Stimulated activated naive B cell treated with anti-CD40 and anti-IgM and Interleukin-4, amounts not matched to agents 10 μg/mL and 1 μg/mL and 100 μg/mL, for 72 hours (primary cell): ENCODE measurements at regions not wholly inside any gene's neighbourhood (a gene's known extent, or its start where the extent isn't known, plus 50 kb on each side); places are given as distances from the start of the nearest gene placed in this dataset.
A peak's percentile ranks its signal among the peaks of the same experiment; 100 is the strongest.
"Not testable (repeated sequence)": the region's sequence is repeated elsewhere in the genome, so short reads cannot be mapped to it uniquely, and the experiment has no call there.

Experiments
- ATAC-seq, 2 donors: fragments of 150-1000 bp; cut with Tn5 transposase; replicated peaks; 2 replicates each; pipeline ENCODE4 v1.10.0; 2021; ENCODE audit warnings: moderate library complexity in 1 of 2
- DNase-seq: peaks from one replicate; pipeline ENCODE4 v3.0.0; 2021
- H3K27ac Mint-ChIP-seq: one replicate; pipeline ENCODE4 v1.8.0; 2022; ENCODE audit warnings: mild to moderate bottlenecking, mixed read lengths
- H3K27me3 Mint-ChIP-seq, 2 donors: one replicate each; pipeline ENCODE4 v1.8.0; 2022; ENCODE audit warnings: mixed read lengths in 2 of 2
- H3K36me3 Mint-ChIP-seq, 2 donors: one replicate each; pipeline ENCODE4 v1.8.0; 2022; ENCODE audit warnings: mixed read lengths in 2 of 2, mild to moderate bottlenecking in 1 of 2
- H3K4me1 Mint-ChIP-seq, 2 donors: one replicate each; pipeline ENCODE4 v1.8.0; 2022; ENCODE audit warnings: mixed read lengths in 2 of 2, mild to moderate bottlenecking in 1 of 2
- H3K4me3 Mint-ChIP-seq, 2 donors: one replicate each; pipeline ENCODE4 v1.8.0; 2022; ENCODE audit warnings: mild to moderate bottlenecking in 2 of 2, mixed read lengths in 2 of 2, moderate library complexity in 1 of 2
- H3K9me3 Mint-ChIP-seq, 2 donors: one replicate each; pipeline ENCODE4 v1.8.0; 2022; ENCODE audit warnings: mixed read lengths in 2 of 2, mild to moderate bottlenecking in 1 of 2

- not testable (repeated sequence) for H3K27me3 Mint-ChIP-seq, ATAC-seq, H3K27ac Mint-ChIP-seq, H3K36me3 Mint-ChIP-seq, H3K4me3 Mint-ChIP-seq, H3K4me1 Mint-ChIP-seq, DNase-seq
- peaks cover 7 to 10% of the 10 kb centered on the region in 2 donors for H3K9me3 Mint-ChIP-seq
Observed at GRCh38 chr5:157938101-157938500, 79.2 kb upstream of the CLINT1 start.

DNA sequence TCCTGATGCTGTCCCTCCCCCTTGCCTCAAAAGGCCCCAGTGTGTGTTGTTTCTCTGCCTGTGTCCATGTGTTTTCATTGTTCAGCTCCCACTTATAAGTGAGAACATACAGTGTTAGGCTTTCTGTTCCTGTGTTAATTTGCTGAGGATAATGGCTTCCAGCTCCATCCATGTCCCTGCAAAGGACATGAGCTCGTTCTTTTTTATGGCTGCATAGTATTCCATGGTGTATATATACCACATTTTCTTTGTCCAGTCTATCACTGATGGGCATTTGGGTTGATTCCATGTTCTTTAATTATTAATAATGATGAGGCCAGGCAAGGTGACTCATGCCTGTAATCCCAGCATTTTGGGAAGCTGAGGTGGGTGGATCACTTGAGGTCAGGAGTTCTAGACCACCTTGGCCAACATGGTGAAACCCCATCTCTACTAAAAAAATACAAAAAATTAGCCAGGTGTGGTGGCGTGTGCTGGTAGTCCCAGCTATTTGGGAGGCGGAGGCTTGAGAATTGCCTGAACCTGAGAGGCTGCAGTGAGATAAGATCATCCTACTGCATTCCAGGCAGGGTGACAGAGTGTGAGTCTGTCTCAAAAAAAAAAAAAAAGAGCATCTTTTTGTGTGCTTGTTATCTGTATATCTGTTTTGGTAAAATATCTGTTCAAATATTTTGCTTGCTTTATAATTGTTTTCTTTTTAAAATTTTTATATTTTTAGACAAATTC, 78.0 kb upstream of the CLINT1 start:
- not testable (repeated sequence) for H3K27ac Mint-ChIP-seq, H3K36me3 Mint-ChIP-seq, DNase-seq, ATAC-seq, H3K4me3 Mint-ChIP-seq, H3K27me3 Mint-ChIP-seq, H3K4me1 Mint-ChIP-seq
- H3K9me3 Mint-ChIP-seq, result peaks cover 7 to 10% of the 10 kb centered on the region in 2 donors

- Mint-ChIP-seq H3K4me3 (no peak overlapping the region), H3K4me1 (no peaks in the 10 kb centered on the region), H3K9me3 (peaks cover 7 to 10% of the 10 kb centered on the region in 2 donors), H3K27me3 (no peaks in the 10 kb centered on the region), H3K27ac (no peak overlapping the region), H3K36me3 (peaks cover 2 to 8% of the 10 kb centered on the region in 2 donors)
- DNase-seq, result no peak
- no peak for ATAC-seq
Observed at GRCh38 chr5:157934600-157934999, 75.7 kb upstream of the CLINT1 start.

DNA sequence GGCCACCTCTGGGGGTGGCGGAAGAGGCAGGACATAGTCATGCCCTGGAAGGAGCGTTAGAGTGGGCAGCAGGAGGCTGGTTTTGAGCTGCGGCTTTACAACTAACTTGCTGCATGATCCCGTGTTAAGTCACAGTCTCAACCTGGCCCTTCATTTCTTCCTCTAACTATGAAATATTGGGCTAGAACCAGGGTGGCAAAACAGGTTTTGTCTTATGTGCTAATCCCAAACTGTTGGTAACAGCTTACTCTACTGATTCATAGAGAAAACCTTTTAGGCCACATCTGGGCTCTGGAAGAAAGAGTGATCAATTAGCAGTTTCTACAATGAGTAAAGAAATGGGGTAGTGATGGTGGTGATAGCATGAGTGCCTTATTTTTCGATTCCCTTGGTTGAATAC, 74.1 kb upstream of the CLINT1 start:
- peaks cover 7 to 10% of the 10 kb centered on the region in 2 donors for H3K9me3 Mint-ChIP-seq
- H3K36me3 Mint-ChIP-seq, result peaks cover 2 to 8% of the 10 kb centered on the region in 2 donors
- no peak overlapping the region for H3K27ac Mint-ChIP-seq
- H3K4me1 Mint-ChIP-seq, result no peaks in the 10 kb centered on the region
- H3K27me3 Mint-ChIP-seq, result no peaks in the 10 kb centered on the region
- no peak overlapping the region for H3K4me3 Mint-ChIP-seq
- ATAC-seq (no peak), DNase-seq (no peak)

DNA sequence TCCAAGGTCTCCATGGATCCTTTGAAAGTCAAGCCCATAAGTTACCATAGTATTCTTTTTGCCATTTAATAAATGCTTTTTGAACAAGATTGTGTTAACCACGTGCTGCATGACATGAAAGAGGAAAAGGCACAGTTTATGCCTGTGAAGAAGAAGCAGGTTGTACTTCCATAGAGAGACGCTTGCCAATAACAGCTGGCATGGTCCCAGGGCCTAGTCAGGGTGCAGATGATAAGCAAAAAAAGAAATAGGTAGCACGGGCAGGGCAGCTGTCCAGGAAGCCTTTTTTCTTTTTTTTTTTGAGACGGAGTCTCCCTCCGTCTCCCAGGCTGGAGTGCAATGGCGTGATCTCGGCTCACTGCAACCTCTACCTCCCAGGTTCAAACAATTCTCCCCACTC, 71.8 kb upstream of the CLINT1 start:
- peaks cover 2 to 8% of the 10 kb centered on the region in 2 donors for H3K36me3 Mint-ChIP-seq
- ATAC-seq (no peak), DNase-seq (no peak)
- peaks cover 7 to 9% of the 10 kb centered on the region in 2 donors for H3K9me3 Mint-ChIP-seq
- H3K27ac Mint-ChIP-seq, result no peak overlapping the region
- no peak overlapping the region for H3K4me3 Mint-ChIP-seq
- H3K4me1 Mint-ChIP-seq, result no peaks in the 10 kb centered on the region
- no peaks in the 10 kb centered on the region for H3K27me3 Mint-ChIP-seq

DNA sequence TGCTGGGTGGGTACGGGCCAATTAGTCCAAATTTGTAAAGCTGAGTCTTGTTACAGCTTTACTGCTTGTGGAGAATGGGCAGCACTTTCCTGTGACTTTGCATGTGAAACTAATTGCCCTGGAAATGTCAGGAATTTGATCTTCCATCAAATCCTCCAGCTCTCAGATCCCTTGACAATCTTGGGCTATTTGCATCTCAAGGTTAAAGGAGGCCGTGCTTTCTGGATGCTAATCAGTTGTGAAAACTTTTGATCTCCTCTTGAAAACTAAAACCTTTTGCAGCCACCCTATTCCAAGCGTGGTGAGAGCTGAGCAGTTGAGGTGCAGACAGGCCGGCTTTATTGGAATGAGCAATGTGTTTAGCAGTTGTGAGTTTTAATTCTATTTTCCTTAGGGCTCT, 68.0 kb upstream of the CLINT1 start:
- no peak for DNase-seq
- Mint-ChIP-seq H3K4me3 (no peak overlapping the region), H3K4me1 (peaks cover 6 to 17% of the 10 kb centered on the region in 2 donors), H3K27me3 (no peaks in the 10 kb centered on the region), H3K9me3 (no peaks in the 10 kb centered on the region), H3K27ac (no peak overlapping the region), H3K36me3 (no peaks in the 10 kb centered on the region)
- no peak for ATAC-seq

DNA sequence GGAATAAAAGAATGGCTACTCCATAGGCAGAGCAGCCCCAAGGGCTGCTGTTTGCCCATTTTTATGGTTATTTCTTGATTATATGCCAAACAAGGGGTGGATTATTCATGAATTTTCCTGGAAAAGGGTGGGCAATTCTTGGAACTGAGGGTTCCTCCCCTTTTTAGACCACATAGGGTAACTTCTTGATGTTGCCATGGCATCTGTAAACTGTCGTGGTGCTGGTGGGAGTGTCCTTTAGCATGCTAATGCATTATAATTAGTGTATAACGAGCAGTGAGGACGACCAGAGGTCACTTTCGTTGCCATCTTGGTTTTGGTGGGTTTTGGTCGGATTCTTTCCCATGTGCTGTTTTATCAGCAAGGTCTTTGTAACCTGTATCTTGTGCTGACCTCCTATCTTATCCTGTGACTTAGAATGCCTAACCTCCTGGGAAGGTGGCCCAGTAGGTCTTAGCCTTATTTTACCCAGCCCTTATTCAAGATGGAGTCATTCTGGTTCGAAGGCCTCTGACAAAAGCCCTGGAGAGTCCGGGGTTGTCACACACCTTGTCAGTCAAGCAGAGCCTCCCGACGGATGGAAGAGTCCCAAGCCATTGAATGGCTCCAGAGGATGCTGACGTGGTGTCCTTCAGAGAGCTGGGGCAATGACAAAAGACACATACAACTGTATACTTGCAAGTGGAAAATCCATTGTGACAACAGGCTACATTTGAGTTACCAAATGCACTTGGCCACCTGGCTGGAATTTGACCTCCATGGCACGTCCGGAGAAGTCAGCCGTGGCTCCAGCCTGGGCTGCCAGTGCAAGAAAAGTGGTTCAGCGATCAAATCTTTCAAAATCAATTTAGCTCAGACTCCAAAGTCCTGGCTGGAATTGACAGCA, 67.1 kb upstream of the CLINT1 start:
- peak overlapping the region; percentile 47 for H3K27ac Mint-ChIP-seq

GRCh38 chr5:157924931-157925729, 66.2 kb upstream of the CLINT1 start:
- Mint-ChIP-seq H3K27me3 (no peaks in the 10 kb centered on the region), H3K27ac (peak overlapping the region; percentile 47), H3K4me3 (no peak overlapping the region), H3K4me1 (peaks cover 8 to 30% of the 10 kb centered on the region in 2 donors), H3K9me3 (no peaks in the 10 kb centered on the region), H3K36me3 (no peaks in the 10 kb centered on the region)
- ATAC-seq (no peak), DNase-seq (no peak)

More for the DNA sequence above, 67.1 kb upstream of the CLINT1 start:
- ATAC-seq (no peak), DNase-seq (no peak)
- Mint-ChIP-seq H3K4me3 (no peak overlapping the region), H3K27me3 (no peaks in the 10 kb centered on the region), H3K4me1 (peaks cover 6 to 21% of the 10 kb centered on the region in 2 donors), H3K36me3 (no peaks in the 10 kb centered on the region), H3K9me3 (no peaks in the 10 kb centered on the region)

DNA sequence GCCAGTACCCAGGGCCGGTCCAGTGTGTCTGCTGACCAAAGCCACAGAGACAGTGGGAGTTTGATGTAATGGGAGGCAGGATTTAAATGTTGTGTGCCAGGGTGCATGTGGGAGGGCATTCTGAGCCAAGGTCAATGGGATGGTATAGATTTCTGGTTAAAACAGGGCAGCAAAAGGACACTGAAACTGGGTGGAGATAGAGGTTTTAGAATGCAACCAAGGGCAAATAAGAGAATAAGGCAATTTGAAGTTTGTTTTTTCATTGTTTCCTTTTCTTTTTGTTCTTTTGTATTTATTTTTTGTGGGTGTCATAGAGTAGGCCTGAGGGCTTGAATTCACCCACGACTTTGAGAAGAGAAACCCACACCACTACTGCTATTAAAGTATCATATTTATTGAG, 65.5 kb upstream of the CLINT1 start:
- ATAC-seq (no peak), DNase-seq (no peak)
- H3K36me3 Mint-ChIP-seq, result no peaks in the 10 kb centered on the region
- peaks cover 14 to 36% of the 10 kb centered on the region in 2 donors for H3K4me1 Mint-ChIP-seq
- no peak overlapping the region for H3K27ac Mint-ChIP-seq
- no peaks in the 10 kb centered on the region for H3K27me3 Mint-ChIP-seq
- H3K9me3 Mint-ChIP-seq, result no peaks in the 10 kb centered on the region
- no peak overlapping the region for H3K4me3 Mint-ChIP-seq

GRCh38 chr5:157923765-157924164, 64.8 kb upstream of the CLINT1 start:
- no peaks in the 10 kb centered on the region for H3K36me3 Mint-ChIP-seq
- DNase-seq (no peak), ATAC-seq (no peak)
- no peak overlapping the region for H3K4me3 Mint-ChIP-seq
- peak overlapping the region; percentile 44 for H3K27ac Mint-ChIP-seq
- H3K9me3 Mint-ChIP-seq, result no peaks in the 10 kb centered on the region
- H3K27me3 Mint-ChIP-seq, result no peaks in the 10 kb centered on the region
- peaks cover 21 to 44% of the 10 kb centered on the region in 2 donors for H3K4me1 Mint-ChIP-seq

DNA sequence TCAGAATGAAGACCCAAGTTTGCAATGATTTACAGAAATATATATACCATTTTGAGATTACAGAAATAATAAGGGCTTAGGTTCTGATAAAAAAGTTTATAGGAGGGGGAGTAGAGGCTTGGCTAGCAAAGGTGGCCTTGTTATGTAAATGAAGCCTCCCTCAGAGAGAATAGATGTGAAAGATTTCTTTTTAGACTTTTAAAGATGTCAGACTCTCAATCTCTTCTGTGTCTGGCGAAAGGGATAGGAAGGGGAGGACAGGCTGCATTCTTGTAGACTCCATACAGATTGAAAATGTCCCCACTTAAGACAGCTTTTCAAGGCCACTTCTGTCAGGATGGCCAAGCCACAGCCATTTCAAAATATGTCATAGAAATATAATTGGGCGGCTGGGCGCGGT, 63.1 kb upstream of the CLINT1 start:
- no peaks in the 10 kb centered on the region for H3K36me3 Mint-ChIP-seq

GRCh38 chr5:157920828-157921170, 61.9 kb upstream of the CLINT1 start:
- H3K27ac Mint-ChIP-seq, result peak overlapping the region; percentile 25

More for the DNA sequence above, 63.1 kb upstream of the CLINT1 start:
- Mint-ChIP-seq H3K9me3 (no peaks in the 10 kb centered on the region), H3K4me3 (no peak overlapping the region), H3K4me1 (peaks cover 35 to 61% of the 10 kb centered on the region in 2 donors), H3K27ac (no peak overlapping the region), H3K27me3 (no peaks in the 10 kb centered on the region)
- ATAC-seq (no peak), DNase-seq (no peak)

GRCh38 chr5:157918811-157919742, 60.1 kb upstream of the CLINT1 start:
- DNase-seq (peak; percentile 63), ATAC-seq (peak; percentile 82 to 85)
- Mint-ChIP-seq H3K36me3 (no peaks in the 10 kb centered on the region), H3K9me3 (no peaks in the 10 kb centered on the region), H3K27me3 (no peaks in the 10 kb centered on the region), H3K27ac (peak overlapping the region; percentile 98), H3K4me3 (peak overlapping the region; percentile 69 to 75), H3K4me1 (peaks cover 29 to 50% of the 10 kb centered on the region in 2 donors)

More at GRCh38 chr5:157920828-157921170, 61.9 kb upstream of the CLINT1 start:
- Mint-ChIP-seq H3K36me3 (no peaks in the 10 kb centered on the region), H3K27me3 (no peaks in the 10 kb centered on the region), H3K4me1 (peaks cover 35 to 61% of the 10 kb centered on the region in 2 donors), H3K4me3 (no peak overlapping the region), H3K9me3 (no peaks in the 10 kb centered on the region)
- DNase-seq, result no peak
- ATAC-seq, result no peak
